H9 (cell line): ENCODE measurements at regions not wholly inside any gene's neighbourhood (a gene's known extent, or its start where the extent isn't known, plus 50 kb on each side); places are given as distances from the start of the nearest gene placed in this dataset.

Experiments
- DNase-seq: peaks from one replicate; pipeline ENCODE4 v3.0.0-alpha.2; 2017
- H2AFZ ChIP-seq: one replicate; pipeline ENCODE4 v1.6.1; 2013; ENCODE audit warnings: mild to moderate bottlenecking, low read length, control low read depth, moderate library complexity
- H2AK5ac ChIP-seq: 2 replicates; pipeline ENCODE4 v1.6.1; 2013; ENCODE audit warnings: low read length, control low read depth, mixed read lengths; ENCODE audit not compliant: insufficient read length
- H2BK120ac ChIP-seq: one replicate; pipeline ENCODE4 v1.6.1; 2013; ENCODE audit warnings: low read depth, mild to moderate bottlenecking, low read length, control low read depth, inconsistent platforms; ENCODE audit not compliant: poor library complexity, severe bottlenecking
- H2BK12ac ChIP-seq: 2 replicates; pipeline ENCODE4 v1.6.1; 2013; ENCODE audit warnings: low read length, control low read depth, mixed read lengths, low read depth; ENCODE audit not compliant: insufficient read length
- H2BK15ac ChIP-seq: 2 replicates; pipeline ENCODE4 v1.6.1; 2013; ENCODE audit warnings: low read depth, low read length, control low read depth
- H2BK20ac ChIP-seq: one replicate; pipeline ENCODE4 v1.6.1; 2013; ENCODE audit warnings: low read depth, mild to moderate bottlenecking, low read length, control low read depth, inconsistent platforms; ENCODE audit not compliant: poor library complexity, severe bottlenecking
- H2BK5ac ChIP-seq: 2 replicates; pipeline ENCODE4 v1.6.1; 2013; ENCODE audit warnings: low read length, control low read depth, mixed read lengths; ENCODE audit not compliant: insufficient read length
- H3K14ac ChIP-seq: 2 replicates; pipeline ENCODE4 v1.6.1; 2013; ENCODE audit warnings: low read length, control low read depth; ENCODE audit not compliant: insufficient read depth
- H3K18ac ChIP-seq: 2 replicates; pipeline ENCODE4 v1.6.1; 2013; ENCODE audit warnings: low read depth, mild to moderate bottlenecking, mixed read lengths, low read length, control low read depth; ENCODE audit not compliant: insufficient read length
- H3K23ac ChIP-seq: 2 replicates; pipeline ENCODE4 v1.6.1; 2013; ENCODE audit warnings: low read length, control low read depth, mixed read lengths, low read depth; ENCODE audit not compliant: insufficient read length
- H3K23me2 ChIP-seq: 2 replicates; pipeline ENCODE4 v1.6.1; 2013; ENCODE audit warnings: low read depth, mild to moderate bottlenecking, mixed read lengths, low read length, control low read depth; ENCODE audit not compliant: insufficient read length, poor library complexity, severe bottlenecking
- H3K27ac ChIP-seq: 2 replicates; pipeline ENCODE4 v1.5.1; 2013; ENCODE audit warnings: low read length, control low read depth, mixed read lengths, low read depth; ENCODE audit not compliant: insufficient read length
- H3K27me3 ChIP-seq: 2 replicates; pipeline ENCODE4 v1.6.1; 2013; ENCODE audit warnings: low read length, control low read depth, inconsistent platforms; ENCODE audit not compliant: insufficient read depth
- H3K4ac ChIP-seq: 2 replicates; pipeline ENCODE4 v1.6.1; 2013; ENCODE audit warnings: low read depth, mild to moderate bottlenecking, control low read depth, inconsistent platforms, low read length, moderate library complexity
- H3K4me1 ChIP-seq: 2 replicates; pipeline ENCODE4 v1.6.1; 2013; ENCODE audit warnings: low read length, control low read depth, inconsistent platforms; ENCODE audit not compliant: insufficient read depth
- H3K4me2 ChIP-seq: 2 replicates; pipeline ENCODE4 v1.6.1; 2013; ENCODE audit warnings: low read length, control low read depth, mixed read lengths; ENCODE audit not compliant: insufficient read length, insufficient read depth
- H3K56ac ChIP-seq: 2 replicates; pipeline ENCODE4 v1.6.1; 2013; ENCODE audit warnings: low read depth, mild to moderate bottlenecking, mixed read lengths, low read length, control low read depth; ENCODE audit not compliant: insufficient read length
- H3K79me1 ChIP-seq: 2 replicates; pipeline ENCODE4 v1.6.1; 2013; ENCODE audit warnings: low read depth, mild to moderate bottlenecking, moderate library complexity, low read length, control low read depth, inconsistent platforms; ENCODE audit not compliant: insufficient read depth, poor library complexity, severe bottlenecking
- H3K79me2 ChIP-seq: 2 replicates; pipeline ENCODE4 v1.6.1; 2013; ENCODE audit warnings: low read length, control low read depth, inconsistent platforms; ENCODE audit not compliant: insufficient read depth
- H3K9ac ChIP-seq: 2 replicates; pipeline ENCODE4 v1.6.1; 2013; ENCODE audit warnings: low read length, control low read depth, mixed read lengths; ENCODE audit not compliant: insufficient read length; ENCODE audit errors: extremely low read depth
- H3K9me3 ChIP-seq: one replicate; pipeline ENCODE4 v1.6.1; 2013; ENCODE audit warnings: low read depth, low read length, inconsistent platforms; ENCODE audit not compliant: control insufficient read depth
- H3T11ph ChIP-seq: one replicate; pipeline ENCODE4 v1.6.1; 2013; ENCODE audit warnings: mild to moderate bottlenecking, low read length, control low read depth, inconsistent platforms
- H4K20me1 ChIP-seq: one replicate; pipeline ENCODE4 v1.6.1; 2013; ENCODE audit not compliant: control insufficient read depth, insufficient read length, insufficient read depth
- H4K5ac ChIP-seq: 2 replicates; pipeline ENCODE4 v1.6.1; 2013; ENCODE audit warnings: low read depth, mild to moderate bottlenecking, mixed read lengths, low read length, control low read depth; ENCODE audit not compliant: insufficient read length
- H4K8ac ChIP-seq: replicated peaks from 2 replicates; pipeline ENCODE4 v1.6.1; 2013; ENCODE audit warnings: low read length, control low read depth, mixed read lengths, low read depth; ENCODE audit not compliant: insufficient read length
- H4K91ac ChIP-seq: 2 replicates; pipeline ENCODE4 v1.6.1; 2013; ENCODE audit warnings: low read depth, mild to moderate bottlenecking, moderate library complexity, mixed read lengths, low read length, control low read depth; ENCODE audit not compliant: insufficient read length
- H3K27ac Mint-ChIP-seq, 3 experiments: 2 replicates in 2 of 3; 3 replicates in 1 of 3; pipeline ENCODE4 v1.8.0; 2020 to 2021; ENCODE audit warnings: mixed read lengths in 3 of 3, mild to moderate bottlenecking in 1 of 3, moderate library complexity in 1 of 3
- H3K27me3 Mint-ChIP-seq: 2 replicates; pipeline ENCODE4 v1.8.0; 2021; ENCODE audit warnings: low read depth, mild to moderate bottlenecking, moderate library complexity, mixed read lengths
- H3K36me3 Mint-ChIP-seq, 3 experiments: 2 replicates in 2 of 3; 3 replicates in 1 of 3; pipeline ENCODE4 v1.8.0; 2020 to 2021; ENCODE audit warnings: low read depth in 3 of 3, mixed read lengths in 3 of 3; ENCODE audit not compliant: insufficient read depth in 1 of 3
- H3K4me1 Mint-ChIP-seq, 2 experiments: 2 replicates each; pipeline ENCODE4 v1.8.0; 2020; ENCODE audit warnings: mixed read lengths in 2 of 2
- H3K4me3 Mint-ChIP-seq, 2 experiments: 2 replicates in 1 of 2; 3 replicates in 1 of 2; pipeline ENCODE4 v1.8.0; 2020 to 2021; ENCODE audit warnings: mild to moderate bottlenecking in 2 of 2, mixed read lengths in 2 of 2, moderate library complexity in 1 of 2
- H3K9me3 Mint-ChIP-seq, 2 experiments: 2 replicates in 1 of 2; 3 replicates in 1 of 2; pipeline ENCODE4 v1.8.0; 2020; ENCODE audit warnings: mild to moderate bottlenecking in 2 of 2, mixed read lengths in 2 of 2, moderate library complexity in 1 of 2
- WGBS: extraction: QIAGEN DNeasy Blood & Tissue Kit; methylation state at CpG from one replicate; pipeline ENCODE4 v1.1.7; 2013; ENCODE audit warnings: missing lambda C conversion rate, low lambda C conversion rate, mixed read lengths; ENCODE audit not compliant: insufficient read length; ENCODE audit errors: extremely low coverage; 5-methylcytosine and 5-hydroxymethylcytosine counted together
- TF ChIP-seq, protein P1 (sequence below): fragments of 200-600 bp; sonication (generic); conservative IDR thresholded peaks from 3 replicates; pipeline ENCODE4 v1.8.0; 2021; ENCODE audit warnings: antibody characterized with exemption, mild to moderate bottlenecking

DNA sequence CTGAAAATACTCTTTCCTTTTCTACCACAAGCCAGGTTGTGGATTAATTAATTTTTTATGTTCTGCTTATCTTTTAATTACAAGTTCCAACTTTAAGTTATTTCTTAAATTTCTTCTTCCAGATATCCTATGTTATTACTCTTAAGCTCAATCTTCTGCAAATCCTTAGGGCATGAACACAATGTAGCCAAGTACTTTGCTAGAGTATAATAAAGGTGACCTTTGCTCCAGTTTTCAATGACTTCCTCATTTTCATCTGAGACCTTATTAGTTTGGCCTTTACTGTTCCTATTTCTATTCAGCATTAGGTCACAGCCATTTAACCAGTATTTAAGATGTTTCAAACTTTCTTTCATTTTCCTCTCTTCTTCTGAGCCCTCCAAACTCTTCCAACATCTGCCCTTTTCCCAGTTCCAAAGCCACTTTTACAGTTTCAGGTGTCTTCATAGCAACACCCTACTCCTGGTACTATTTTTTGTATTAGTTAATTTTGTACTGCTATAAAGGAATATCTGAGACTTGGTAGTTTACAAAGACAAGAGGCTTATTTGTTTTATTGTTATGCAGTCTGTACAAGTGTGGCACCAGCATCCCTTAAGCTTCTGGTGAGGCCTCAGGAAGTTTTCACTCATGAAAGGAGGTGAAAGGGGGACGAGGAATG is 886.2 kb upstream of the GHITM start:
- Mint-ChIP-seq H3K4me3 (no peak overlapping the region), H3K27me3 (no peaks in the 10 kb centered on the region), H3K36me3 (peaks cover 4 to 15% (median 8%) of the 10 kb centered on the region in 3 experiments; a peak in 5 of 7 replicates), H3K4me1 (no peaks in the 10 kb centered on the region), H3K27ac (no peak overlapping the region), H3K9me3 (peaks cover 19 to 23% of the 10 kb centered on the region in 2 experiments)
- no peak overlapping the region for H3K56ac ChIP-seq
- H3K79me1 ChIP-seq = no peaks in the 10 kb centered on the region
- no peak overlapping the region for H3K14ac ChIP-seq
- H4K8ac ChIP-seq = no peak overlapping the region
- H3K27ac ChIP-seq = no peak overlapping the region
- H4K20me1 ChIP-seq = no peaks in the 10 kb centered on the region
- H3K18ac ChIP-seq = no peak overlapping the region
- no peak overlapping the region for H2BK20ac ChIP-seq
- no peak overlapping the region for H3K4ac ChIP-seq
- no peak overlapping the region for H2BK12ac ChIP-seq
- no peak overlapping the region for H2BK5ac ChIP-seq
- no CpG with 5 or more reads among the region's 1 CpG for WGBS
- H3K79me2 ChIP-seq = no peaks in the 10 kb centered on the region
- no peak overlapping the region for H3K4me2 ChIP-seq
- no peak overlapping the region for H2BK120ac ChIP-seq
- no peak overlapping the region for H2BK15ac ChIP-seq
- no peak for DNase-seq
- H3K23me2 ChIP-seq = no peaks in the 10 kb centered on the region
- no peak overlapping the region for H2AK5ac ChIP-seq
- no peak overlapping the region for H3T11ph ChIP-seq
- H4K91ac ChIP-seq = no peak overlapping the region
- H4K5ac ChIP-seq = no peak overlapping the region
- H3K27me3 ChIP-seq = no peaks in the 10 kb centered on the region
- no peak overlapping the region for H3K9ac ChIP-seq
- H2AFZ ChIP-seq = no peak overlapping the region
- no peaks in the 10 kb centered on the region for H3K4me1 ChIP-seq
- no peaks in the 10 kb centered on the region for H3K9me3 ChIP-seq
- TF ChIP-seq, protein P1, sequence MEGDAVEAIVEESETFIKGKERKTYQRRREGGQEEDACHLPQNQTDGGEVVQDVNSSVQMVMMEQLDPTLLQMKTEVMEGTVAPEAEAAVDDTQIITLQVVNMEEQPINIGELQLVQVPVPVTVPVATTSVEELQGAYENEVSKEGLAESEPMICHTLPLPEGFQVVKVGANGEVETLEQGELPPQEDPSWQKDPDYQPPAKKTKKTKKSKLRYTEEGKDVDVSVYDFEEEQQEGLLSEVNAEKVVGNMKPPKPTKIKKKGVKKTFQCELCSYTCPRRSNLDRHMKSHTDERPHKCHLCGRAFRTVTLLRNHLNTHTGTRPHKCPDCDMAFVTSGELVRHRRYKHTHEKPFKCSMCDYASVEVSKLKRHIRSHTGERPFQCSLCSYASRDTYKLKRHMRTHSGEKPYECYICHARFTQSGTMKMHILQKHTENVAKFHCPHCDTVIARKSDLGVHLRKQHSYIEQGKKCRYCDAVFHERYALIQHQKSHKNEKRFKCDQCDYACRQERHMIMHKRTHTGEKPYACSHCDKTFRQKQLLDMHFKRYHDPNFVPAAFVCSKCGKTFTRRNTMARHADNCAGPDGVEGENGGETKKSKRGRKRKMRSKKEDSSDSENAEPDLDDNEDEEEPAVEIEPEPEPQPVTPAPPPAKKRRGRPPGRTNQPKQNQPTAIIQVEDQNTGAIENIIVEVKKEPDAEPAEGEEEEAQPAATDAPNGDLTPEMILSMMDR = no peak
- H3K23ac ChIP-seq = no peak overlapping the region
